GM23338 (cell line): ENCODE measurements at regions not wholly inside any gene's neighbourhood (a gene's known extent, or its start where the extent isn't known, plus 50 kb on each side); places are given as distances from the start of the nearest gene placed in this dataset.

Experiments used
- ATAC-seq: fragments of 200-7000 bp; cut with Tn5 transposase; 3 replicates; pipeline ENCODE4 v1.9.1; 2020
- DNase-seq: peaks from one replicate; pipeline ENCODE4 v3.0.0-alpha.2; 2015; ENCODE audit warnings: low spot score
- H2AFZ ChIP-seq: fragments of 200-600 bp; sonication (generic); 2 replicates; pipeline ENCODE4 v1.8.0; 2016; ENCODE audit warnings: antibody characterized with exemption, mild to moderate bottlenecking, moderate library complexity
- H3F3A ChIP-seq: fragments of 200-600 bp; sonication (generic); replicated peaks from 2 replicates; pipeline ENCODE4 v1.8.0; 2017; ENCODE audit warnings: antibody characterized with exemption, mixed run types, low read depth
- H3K27ac ChIP-seq: fragments of 200-600 bp; sonication (generic); 2 replicates; pipeline ENCODE4 v1.6.1; 2016; ENCODE audit warnings: low read depth
- H3K27me3 ChIP-seq: fragments of 200-600 bp; sonication (generic); 2 replicates; pipeline ENCODE4 v1.8.0; 2016; ENCODE audit warnings: mild to moderate bottlenecking, mixed run types, moderate library complexity; ENCODE audit not compliant: insufficient read depth
- H3K36me3 ChIP-seq: fragments of 200-600 bp; sonication (generic); 2 replicates; pipeline ENCODE4 v1.8.0; 2016; ENCODE audit warnings: mild to moderate bottlenecking; ENCODE audit not compliant: insufficient read depth
- H3K4me1 ChIP-seq: fragments of 200-600 bp; sonication (generic); 2 replicates; pipeline ENCODE4 v1.8.0; 2016; ENCODE audit warnings: mild to moderate bottlenecking, moderate library complexity; ENCODE audit not compliant: insufficient read depth
- H3K4me2 ChIP-seq: fragments of 200-600 bp; sonication (generic); 2 replicates; pipeline ENCODE4 v1.7.1; 2017; ENCODE audit warnings: mixed run types
- H3K4me3 ChIP-seq: fragments of 200-600 bp; sonication (generic); 2 replicates; pipeline ENCODE4 v1.6.1; 2016; ENCODE audit warnings: mixed run types
- H3K79me2 ChIP-seq: fragments of 200-600 bp; sonication (generic); replicated peaks from 2 replicates; pipeline ENCODE4 v1.8.0; 2017; ENCODE audit warnings: mild to moderate bottlenecking; ENCODE audit not compliant: insufficient read depth
- H3K9me2 ChIP-seq: fragments of 200-600 bp; sonication (generic); 2 replicates; pipeline ENCODE4 v1.8.0; 2017; ENCODE audit not compliant: insufficient read depth
- H4K20me1 ChIP-seq: fragments of 200-600 bp; sonication (generic); replicated peaks from 2 replicates; pipeline ENCODE4 v1.8.0; 2017; ENCODE audit warnings: mild to moderate bottlenecking; ENCODE audit not compliant: insufficient read depth
- H3K27ac Mint-ChIP-seq: 2 replicates; pipeline ENCODE4 v1.8.0; 2020; ENCODE audit warnings: inconsistent platforms, mild to moderate bottlenecking, moderate library complexity, mixed read lengths
- H3K27me3 Mint-ChIP-seq: 3 replicates; pipeline ENCODE4 v1.8.0; 2022; ENCODE audit warnings: low read depth, mild to moderate bottlenecking, moderate library complexity, mixed read lengths, inconsistent platforms; ENCODE audit not compliant: insufficient read depth, poor library complexity
- H3K36me3 Mint-ChIP-seq: 3 replicates; pipeline ENCODE4 v1.8.0; 2021; ENCODE audit warnings: low read depth, mild to moderate bottlenecking, inconsistent platforms, moderate library complexity, mixed read lengths
- H3K4me1 Mint-ChIP-seq: 3 replicates; pipeline ENCODE4 v1.8.0; 2020; ENCODE audit warnings: mild to moderate bottlenecking, inconsistent platforms, mixed read lengths
- H3K4me3 Mint-ChIP-seq: 3 replicates; pipeline ENCODE4 v1.8.0; 2021; ENCODE audit warnings: moderate library complexity, mild to moderate bottlenecking, inconsistent platforms, mixed read lengths
- H3K9me3 Mint-ChIP-seq: 3 replicates; pipeline ENCODE4 v1.8.0; 2020; ENCODE audit warnings: moderate library complexity, mild to moderate bottlenecking, inconsistent platforms, mixed read lengths
- CREB1 ChIP-seq: fragments of 250-450 bp; sonication (Bioruptor Pico); IDR thresholded peaks from 2 replicates; pipeline ENCODE4 v1.5.0; 2020; ENCODE audit warnings: low read depth, mild to moderate bottlenecking, moderate library complexity
- CTCF ChIP-seq, 2 experiments: fragments of 200-600 bp in 1 of 2; sonication (generic) in 1 of 2; conservative IDR thresholded peaks; 2 replicates each; pipeline versions ENCODE4 v1.5.1 to v1.6.1; 2016 to 2017; ENCODE audit warnings: antibody characterized with exemption in 2 of 2, low read depth in 2 of 2, mild to moderate bottlenecking in 2 of 2, moderate library complexity in 1 of 2
- ETS1 ChIP-seq: IDR thresholded peaks from 2 replicates; pipeline ENCODE4 v1.6.1; 2016; ENCODE audit warnings: antibody characterized with exemption
- EZH2 ChIP-seq: fragments of 200-600 bp; sonication (generic); IDR thresholded peaks from one replicate; pipeline ENCODE4 v1.8.0; 2017; ENCODE audit warnings: antibody characterized with exemption, mild to moderate bottlenecking, low read depth; ENCODE audit not compliant: unreplicated experiment
- EZH2phosphoT487 ChIP-seq: fragments of 200-600 bp; sonication (generic); IDR thresholded peaks from one replicate; pipeline ENCODE4 v1.8.1; 2018; ENCODE audit warnings: antibody characterized with exemption; ENCODE audit not compliant: unreplicated experiment
- JUNB ChIP-seq: IDR thresholded peaks from one replicate; pipeline ENCODE4 v1.6.1; 2016; ENCODE audit warnings: antibody characterized with exemption; ENCODE audit not compliant: unreplicated experiment
- NANOG ChIP-seq: IDR thresholded peaks from 2 replicates; pipeline ENCODE4 v1.6.1; 2016; ENCODE audit warnings: antibody characterized with exemption, borderline replicate concordance
- POLR2AphosphoS5 ChIP-seq: IDR thresholded peaks from 2 replicates; pipeline ENCODE4 v1.6.1; 2016; ENCODE audit warnings: antibody characterized with exemption, low read depth
- REST ChIP-seq: IDR thresholded peaks from one replicate; pipeline ENCODE4 v1.6.1; 2018; ENCODE audit warnings: antibody characterized with exemption; ENCODE audit not compliant: unreplicated experiment
- STAT1 ChIP-seq: IDR thresholded peaks from one replicate; pipeline ENCODE4 v1.6.1; 2016; ENCODE audit warnings: antibody characterized with exemption; ENCODE audit not compliant: unreplicated experiment
- ZNF114 ChIP-seq: fragments of 250-450 bp; sonication (Bioruptor Pico); IDR thresholded peaks from 2 replicates; pipeline ENCODE4 v1.5.0; 2020; ENCODE audit warnings: mild to moderate bottlenecking, moderate library complexity
- ZNF331 ChIP-seq: fragments of 250-450 bp; sonication (Bioruptor Pico); IDR thresholded peaks from 2 replicates; pipeline ENCODE4 v1.5.0; 2020; ENCODE audit warnings: low read depth, mild to moderate bottlenecking, moderate library complexity
- ZNF462 ChIP-seq: fragments of 250-450 bp; sonication (Bioruptor Pico); IDR thresholded peaks from 2 replicates; pipeline ENCODE4 v1.5.0; 2020; ENCODE audit warnings: mild to moderate bottlenecking, moderate library complexity

GRCh38 chr20:52893498-52893897 is 78.7 kb upstream of the TSHZ2 start:
- TF ChIP-seq CTCF (conservative IDR thresholded peaks at IDR 0.05; ENCODE audit: low read depth in 2 of 2) (no peak), REST (no peak), ETS1 (no peak), ZNF331 (CRISPR knock-in tag) (no peak), POLR2AphosphoS5 (no peak), ZNF462 (no peak), JUNB (no peak), EZH2 (no peak), EZH2phosphoT487 (no peak), NANOG (no peak), ZNF114 (CRISPR knock-in tag) (no peak), CREB1 (no peak), STAT1 (no peak)
- Histone ChIP-seq H2AFZ (no peak overlapping the region), H3K36me3 (no peaks in the 10 kb centered on the region), H3K79me2 (no peaks in the 10 kb centered on the region), H4K20me1 (no peaks in the 10 kb centered on the region), H3K4me3 (no peak overlapping the region), H3K27ac (no peak overlapping the region), H3F3A (no peaks in the 10 kb centered on the region), H3K4me1 (no peaks in the 10 kb centered on the region), H3K4me2 (no peak overlapping the region), H3K27me3 (no peaks in the 10 kb centered on the region), H3K9me2 (peaks cover 5% of the 10 kb centered on the region; the same call in 1 of the 2 replicates)
- no peak overlapping the region for H3K27ac Mint-ChIP-seq
- H3K9me3 Mint-ChIP-seq: no peaks in the 10 kb centered on the region
- H3K4me3 Mint-ChIP-seq: no peak overlapping the region
- DNase-seq (no peak), ATAC-seq (no peak)
- H3K27me3 Mint-ChIP-seq: peaks cover 2% of the 10 kb centered on the region
- H3K4me1 Mint-ChIP-seq: no peaks in the 10 kb centered on the region
- no peaks in the 10 kb centered on the region for H3K36me3 Mint-ChIP-seq
